ENCODE measurements at regions not wholly inside any gene's neighbourhood (a gene's known extent, or its start where the extent isn't known, plus 50 kb on each side); places are given as distances from the start of the nearest gene placed in this dataset.

DNA sequence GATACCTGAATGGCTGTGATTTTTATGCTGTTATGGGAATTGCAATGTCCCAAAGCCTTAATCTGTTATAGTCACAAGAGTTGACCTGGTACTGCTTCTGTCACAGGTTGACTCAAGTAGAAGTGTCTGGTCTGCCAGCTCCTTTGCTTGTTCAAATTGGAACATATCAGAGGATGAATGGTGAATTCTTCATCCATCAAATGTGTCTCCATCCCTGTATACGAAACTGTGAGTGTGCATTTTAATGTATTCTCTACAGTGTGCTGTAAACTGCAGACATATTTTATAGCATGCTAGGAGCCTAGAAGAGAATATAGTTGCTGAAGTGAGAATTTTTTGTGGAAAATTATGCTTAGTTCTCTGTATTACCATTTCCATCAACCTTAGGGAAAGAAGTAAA, 608.4 kb downstream of the AMY1C start:
- Histone ChIP-seq H3K27ac (no peak overlapping the region), H3K9me3 (ENCODE audit: severe bottlenecking) (no peaks in the 10 kb centered on the region), H3K36me3 (no peaks in the 10 kb centered on the region), H3K27me3 (ENCODE audit: insufficient read depth, low read depth, severe bottlenecking) (no peaks in the 10 kb centered on the region), H3K4me3 (ENCODE audit: low read depth, low read length) (no peak overlapping the region)
- TF ChIP-seq, protein P1, sequence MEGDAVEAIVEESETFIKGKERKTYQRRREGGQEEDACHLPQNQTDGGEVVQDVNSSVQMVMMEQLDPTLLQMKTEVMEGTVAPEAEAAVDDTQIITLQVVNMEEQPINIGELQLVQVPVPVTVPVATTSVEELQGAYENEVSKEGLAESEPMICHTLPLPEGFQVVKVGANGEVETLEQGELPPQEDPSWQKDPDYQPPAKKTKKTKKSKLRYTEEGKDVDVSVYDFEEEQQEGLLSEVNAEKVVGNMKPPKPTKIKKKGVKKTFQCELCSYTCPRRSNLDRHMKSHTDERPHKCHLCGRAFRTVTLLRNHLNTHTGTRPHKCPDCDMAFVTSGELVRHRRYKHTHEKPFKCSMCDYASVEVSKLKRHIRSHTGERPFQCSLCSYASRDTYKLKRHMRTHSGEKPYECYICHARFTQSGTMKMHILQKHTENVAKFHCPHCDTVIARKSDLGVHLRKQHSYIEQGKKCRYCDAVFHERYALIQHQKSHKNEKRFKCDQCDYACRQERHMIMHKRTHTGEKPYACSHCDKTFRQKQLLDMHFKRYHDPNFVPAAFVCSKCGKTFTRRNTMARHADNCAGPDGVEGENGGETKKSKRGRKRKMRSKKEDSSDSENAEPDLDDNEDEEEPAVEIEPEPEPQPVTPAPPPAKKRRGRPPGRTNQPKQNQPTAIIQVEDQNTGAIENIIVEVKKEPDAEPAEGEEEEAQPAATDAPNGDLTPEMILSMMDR (IDR thresholded peaks at IDR 0.05; ENCODE audit: low read depth, low read length): no peak
- no peak for DNase-seq

DNA sequence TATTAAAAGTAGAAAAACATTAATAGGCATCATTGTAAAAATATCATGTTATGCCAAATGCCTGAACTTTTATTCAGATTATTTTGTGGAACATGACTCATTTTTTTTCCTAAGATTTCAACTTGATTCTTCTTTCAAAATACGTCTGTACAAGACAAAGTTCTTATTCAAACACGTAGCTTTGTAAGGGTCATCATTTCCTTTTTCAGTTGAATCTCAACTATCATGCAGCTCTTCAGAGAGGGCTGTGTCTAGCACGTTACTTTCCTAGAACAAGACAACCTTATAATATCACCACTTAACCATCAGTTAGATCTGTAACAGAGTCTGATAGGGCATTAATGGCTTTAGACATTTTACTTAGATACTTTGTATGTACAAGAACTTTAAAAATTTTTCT, 608.9 kb downstream of the AMY1C start:
- no peaks in the 10 kb centered on the region for H3K36me3 ChIP-seq
- H3K9me3 ChIP-seq (ENCODE audit: severe bottlenecking): no peaks in the 10 kb centered on the region
- H3K27ac ChIP-seq: no peak overlapping the region
- TF ChIP-seq, protein P1 (IDR thresholded peaks at IDR 0.05; ENCODE audit: low read depth, low read length): no peak
- no peak overlapping the region for H3K4me3 ChIP-seq (ENCODE audit: low read depth, low read length)
- no peak for DNase-seq
- H3K27me3 ChIP-seq (ENCODE audit: insufficient read depth, low read depth, severe bottlenecking): no peaks in the 10 kb centered on the region

DNA sequence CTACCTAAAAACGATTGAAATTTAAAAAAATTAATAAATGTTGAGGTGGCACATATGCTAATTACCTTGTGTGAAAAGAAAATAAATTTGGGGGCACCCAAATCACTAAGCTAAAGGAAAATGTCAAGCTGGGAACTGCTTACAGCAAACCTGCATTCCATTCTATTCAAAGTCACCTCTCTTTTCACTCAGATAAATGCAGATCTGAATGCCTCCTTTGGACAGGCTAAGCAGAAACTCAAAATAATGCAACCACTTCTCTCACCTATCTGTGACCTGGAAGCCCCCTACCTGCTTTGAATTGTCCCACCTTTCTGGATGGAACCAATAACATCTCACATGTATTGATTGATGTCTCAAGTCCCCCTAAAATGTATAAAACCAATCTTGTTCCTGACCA, 628.7 kb downstream of the AMY1C start:
- H3K36me3 ChIP-seq: no peaks in the 10 kb centered on the region
- TF ChIP-seq, protein P1 (IDR thresholded peaks at IDR 0.05; ENCODE audit: low read depth, low read length): no peak
- H3K4me3 ChIP-seq (ENCODE audit: low read depth, low read length): no peak overlapping the region
- no peak for DNase-seq
- H3K27me3 ChIP-seq (ENCODE audit: insufficient read depth, low read depth, severe bottlenecking): no peaks in the 10 kb centered on the region
- no peaks in the 10 kb centered on the region for H3K9me3 ChIP-seq (ENCODE audit: severe bottlenecking)
- H3K27ac ChIP-seq: no peak overlapping the region

DNA sequence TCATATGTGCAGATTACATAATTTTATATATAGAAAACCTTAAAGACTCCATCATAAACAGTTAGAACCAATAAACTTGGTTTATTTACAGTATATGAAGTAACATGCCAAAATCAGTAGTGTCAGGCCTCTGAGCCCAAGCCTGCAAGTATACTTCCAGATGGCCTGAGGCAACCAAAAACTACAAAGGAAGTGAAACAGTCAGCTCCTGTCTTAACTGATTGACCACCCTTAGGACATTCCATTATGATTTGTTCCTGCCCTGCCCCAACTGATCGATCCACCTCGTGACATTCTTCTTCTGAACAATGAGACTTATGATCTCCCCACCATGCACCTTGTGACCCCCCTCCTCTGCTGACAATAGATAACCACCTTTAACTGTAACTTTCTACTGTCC, 630.3 kb downstream of the AMY1C start:
- Histone ChIP-seq H3K27me3 (ENCODE audit: insufficient read depth, low read depth, severe bottlenecking) (no peaks in the 10 kb centered on the region), H3K36me3 (no peaks in the 10 kb centered on the region), H3K27ac (no peak overlapping the region), H3K4me3 (ENCODE audit: low read depth, low read length) (no peak overlapping the region), H3K9me3 (ENCODE audit: severe bottlenecking) (no peaks in the 10 kb centered on the region)
- TF ChIP-seq, protein P1 (IDR thresholded peaks at IDR 0.05; ENCODE audit: low read depth, low read length): no peak
- no peak for DNase-seq

DNA sequence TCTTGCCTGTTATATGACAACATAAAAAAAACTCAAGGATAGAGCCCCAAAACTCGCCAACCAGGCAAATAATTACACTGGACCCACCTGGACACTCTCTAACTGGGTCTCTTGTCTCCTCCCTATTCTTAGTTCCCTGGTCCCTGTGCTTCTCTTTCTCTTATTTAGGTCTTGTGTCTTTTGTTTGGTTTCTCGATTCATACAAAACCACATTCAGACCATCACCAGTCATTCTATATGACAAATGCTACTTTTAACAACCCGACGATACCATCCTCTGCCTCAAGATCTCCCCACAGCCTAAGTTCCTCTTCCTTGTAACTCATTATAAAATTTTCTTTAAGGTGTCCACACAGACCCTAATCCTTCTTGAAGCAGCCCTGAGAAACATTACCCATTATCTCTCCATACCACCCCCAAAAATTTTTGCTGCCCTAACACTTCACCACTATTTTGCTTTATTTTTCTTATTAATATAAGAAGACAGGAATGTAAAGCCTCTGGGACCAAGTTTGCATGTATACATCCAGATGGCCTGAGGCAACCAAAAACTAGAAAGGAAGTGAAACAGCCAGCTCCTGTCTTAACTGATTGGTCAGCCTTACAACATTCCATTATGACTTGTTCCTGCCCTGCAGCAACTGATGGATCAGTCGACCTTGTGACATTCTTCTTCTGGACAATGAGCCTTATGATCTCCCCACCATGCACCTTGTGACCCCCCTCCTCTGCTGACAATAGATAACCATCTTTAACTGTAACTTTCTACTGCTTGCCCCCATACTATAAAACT, 638.2 kb downstream of the AMY1C start:
- DNase-seq: no peak
- TF ChIP-seq, protein P1 (IDR thresholded peaks at IDR 0.05; ENCODE audit: low read depth, low read length): no peak
- H3K27me3 ChIP-seq (ENCODE audit: insufficient read depth, low read depth, severe bottlenecking): no peaks in the 10 kb centered on the region
- no peaks in the 10 kb centered on the region for H3K9me3 ChIP-seq (ENCODE audit: severe bottlenecking)
- H3K27ac ChIP-seq: no peak overlapping the region
- no peak overlapping the region for H3K4me3 ChIP-seq (ENCODE audit: low read depth, low read length)
- H3K36me3 ChIP-seq: no peaks in the 10 kb centered on the region

DNA sequence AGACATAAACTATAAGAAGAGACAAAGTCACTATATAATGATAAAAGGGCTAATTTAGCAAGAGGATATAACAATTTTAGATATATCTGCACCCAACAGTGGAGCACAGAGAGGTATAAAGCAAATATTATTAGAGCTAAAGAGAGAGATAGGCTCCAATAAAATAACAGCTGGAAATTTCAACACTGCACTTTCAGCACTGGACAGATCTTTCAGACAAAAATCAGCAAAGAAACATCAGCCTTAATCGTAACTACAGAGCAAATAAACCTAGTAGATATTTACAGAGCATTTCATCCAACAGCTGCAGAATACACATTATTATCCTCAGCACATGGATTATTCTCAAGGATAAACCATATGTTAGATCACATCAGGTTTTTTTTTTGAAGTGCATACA, 642.9 kb downstream of the AMY1C start:
- no peak overlapping the region for H3K4me3 ChIP-seq (ENCODE audit: low read depth, low read length)
- no peak for DNase-seq
- H3K9me3 ChIP-seq (ENCODE audit: severe bottlenecking): no peaks in the 10 kb centered on the region
- H3K27ac ChIP-seq: no peak overlapping the region
- no peaks in the 10 kb centered on the region for H3K27me3 ChIP-seq (ENCODE audit: insufficient read depth, low read depth, severe bottlenecking)
- TF ChIP-seq, protein P1 (IDR thresholded peaks at IDR 0.05; ENCODE audit: low read depth, low read length): no peak
- no peaks in the 10 kb centered on the region for H3K36me3 ChIP-seq

Measured in WERI-Rb-1 (cell line).